H9 (cell line): ENCODE measurements at regions not wholly inside any gene's neighbourhood (a gene's known extent, or its start where the extent isn't known, plus 50 kb on each side); places are given as distances from the start of the nearest gene placed in this dataset.

ENCODE experiments used
- DNase-seq: peaks from one replicate; pipeline ENCODE4 v3.0.0-alpha.2; 2017
- H2AFZ ChIP-seq: one replicate; pipeline ENCODE4 v1.6.1; 2013; ENCODE audit warnings: mild to moderate bottlenecking, low read length, control low read depth, moderate library complexity
- H2AK5ac ChIP-seq: 2 replicates; pipeline ENCODE4 v1.6.1; 2013; ENCODE audit warnings: low read length, control low read depth, mixed read lengths; ENCODE audit not compliant: insufficient read length
- H2BK120ac ChIP-seq: one replicate; pipeline ENCODE4 v1.6.1; 2013; ENCODE audit warnings: low read depth, mild to moderate bottlenecking, low read length, control low read depth, inconsistent platforms; ENCODE audit not compliant: poor library complexity, severe bottlenecking
- H2BK12ac ChIP-seq: 2 replicates; pipeline ENCODE4 v1.6.1; 2013; ENCODE audit warnings: low read length, control low read depth, mixed read lengths, low read depth; ENCODE audit not compliant: insufficient read length
- H2BK15ac ChIP-seq: 2 replicates; pipeline ENCODE4 v1.6.1; 2013; ENCODE audit warnings: low read depth, low read length, control low read depth
- H2BK20ac ChIP-seq: one replicate; pipeline ENCODE4 v1.6.1; 2013; ENCODE audit warnings: low read depth, mild to moderate bottlenecking, low read length, control low read depth, inconsistent platforms; ENCODE audit not compliant: poor library complexity, severe bottlenecking
- H2BK5ac ChIP-seq: 2 replicates; pipeline ENCODE4 v1.6.1; 2013; ENCODE audit warnings: low read length, control low read depth, mixed read lengths; ENCODE audit not compliant: insufficient read length
- H3K14ac ChIP-seq: 2 replicates; pipeline ENCODE4 v1.6.1; 2013; ENCODE audit warnings: low read length, control low read depth; ENCODE audit not compliant: insufficient read depth
- H3K18ac ChIP-seq: 2 replicates; pipeline ENCODE4 v1.6.1; 2013; ENCODE audit warnings: low read depth, mild to moderate bottlenecking, mixed read lengths, low read length, control low read depth; ENCODE audit not compliant: insufficient read length
- H3K23ac ChIP-seq: 2 replicates; pipeline ENCODE4 v1.6.1; 2013; ENCODE audit warnings: low read length, control low read depth, mixed read lengths, low read depth; ENCODE audit not compliant: insufficient read length
- H3K23me2 ChIP-seq: 2 replicates; pipeline ENCODE4 v1.6.1; 2013; ENCODE audit warnings: low read depth, mild to moderate bottlenecking, mixed read lengths, low read length, control low read depth; ENCODE audit not compliant: insufficient read length, poor library complexity, severe bottlenecking
- H3K27ac ChIP-seq: 2 replicates; pipeline ENCODE4 v1.5.1; 2013; ENCODE audit warnings: low read length, control low read depth, mixed read lengths, low read depth; ENCODE audit not compliant: insufficient read length
- H3K27me3 ChIP-seq: 2 replicates; pipeline ENCODE4 v1.6.1; 2013; ENCODE audit warnings: low read length, control low read depth, inconsistent platforms; ENCODE audit not compliant: insufficient read depth
- H3K4ac ChIP-seq: 2 replicates; pipeline ENCODE4 v1.6.1; 2013; ENCODE audit warnings: low read depth, mild to moderate bottlenecking, control low read depth, inconsistent platforms, low read length, moderate library complexity
- H3K4me1 ChIP-seq: 2 replicates; pipeline ENCODE4 v1.6.1; 2013; ENCODE audit warnings: low read length, control low read depth, inconsistent platforms; ENCODE audit not compliant: insufficient read depth
- H3K4me2 ChIP-seq: 2 replicates; pipeline ENCODE4 v1.6.1; 2013; ENCODE audit warnings: low read length, control low read depth, mixed read lengths; ENCODE audit not compliant: insufficient read length, insufficient read depth
- H3K56ac ChIP-seq: 2 replicates; pipeline ENCODE4 v1.6.1; 2013; ENCODE audit warnings: low read depth, mild to moderate bottlenecking, mixed read lengths, low read length, control low read depth; ENCODE audit not compliant: insufficient read length
- H3K79me1 ChIP-seq: 2 replicates; pipeline ENCODE4 v1.6.1; 2013; ENCODE audit warnings: low read depth, mild to moderate bottlenecking, moderate library complexity, low read length, control low read depth, inconsistent platforms; ENCODE audit not compliant: insufficient read depth, poor library complexity, severe bottlenecking
- H3K79me2 ChIP-seq: 2 replicates; pipeline ENCODE4 v1.6.1; 2013; ENCODE audit warnings: low read length, control low read depth, inconsistent platforms; ENCODE audit not compliant: insufficient read depth
- H3K9ac ChIP-seq: 2 replicates; pipeline ENCODE4 v1.6.1; 2013; ENCODE audit warnings: low read length, control low read depth, mixed read lengths; ENCODE audit not compliant: insufficient read length; ENCODE audit errors: extremely low read depth
- H3K9me3 ChIP-seq: one replicate; pipeline ENCODE4 v1.6.1; 2013; ENCODE audit warnings: low read depth, low read length, inconsistent platforms; ENCODE audit not compliant: control insufficient read depth
- H3T11ph ChIP-seq: one replicate; pipeline ENCODE4 v1.6.1; 2013; ENCODE audit warnings: mild to moderate bottlenecking, low read length, control low read depth, inconsistent platforms
- H4K20me1 ChIP-seq: one replicate; pipeline ENCODE4 v1.6.1; 2013; ENCODE audit not compliant: control insufficient read depth, insufficient read length, insufficient read depth
- H4K5ac ChIP-seq: 2 replicates; pipeline ENCODE4 v1.6.1; 2013; ENCODE audit warnings: low read depth, mild to moderate bottlenecking, mixed read lengths, low read length, control low read depth; ENCODE audit not compliant: insufficient read length
- H4K8ac ChIP-seq: replicated peaks from 2 replicates; pipeline ENCODE4 v1.6.1; 2013; ENCODE audit warnings: low read length, control low read depth, mixed read lengths, low read depth; ENCODE audit not compliant: insufficient read length
- H4K91ac ChIP-seq: 2 replicates; pipeline ENCODE4 v1.6.1; 2013; ENCODE audit warnings: low read depth, mild to moderate bottlenecking, moderate library complexity, mixed read lengths, low read length, control low read depth; ENCODE audit not compliant: insufficient read length
- H3K27ac Mint-ChIP-seq, 3 experiments: 2 replicates in 2 of 3; 3 replicates in 1 of 3; pipeline ENCODE4 v1.8.0; 2020 to 2021; ENCODE audit warnings: mixed read lengths in 3 of 3, mild to moderate bottlenecking in 1 of 3, moderate library complexity in 1 of 3
- H3K27me3 Mint-ChIP-seq: 2 replicates; pipeline ENCODE4 v1.8.0; 2021; ENCODE audit warnings: low read depth, mild to moderate bottlenecking, moderate library complexity, mixed read lengths
- H3K36me3 Mint-ChIP-seq, 3 experiments: 2 replicates in 2 of 3; 3 replicates in 1 of 3; pipeline ENCODE4 v1.8.0; 2020 to 2021; ENCODE audit warnings: low read depth in 3 of 3, mixed read lengths in 3 of 3; ENCODE audit not compliant: insufficient read depth in 1 of 3
- H3K4me1 Mint-ChIP-seq, 2 experiments: 2 replicates each; pipeline ENCODE4 v1.8.0; 2020; ENCODE audit warnings: mixed read lengths in 2 of 2
- H3K4me3 Mint-ChIP-seq, 2 experiments: 2 replicates in 1 of 2; 3 replicates in 1 of 2; pipeline ENCODE4 v1.8.0; 2020 to 2021; ENCODE audit warnings: mild to moderate bottlenecking in 2 of 2, mixed read lengths in 2 of 2, moderate library complexity in 1 of 2
- H3K9me3 Mint-ChIP-seq, 2 experiments: 2 replicates in 1 of 2; 3 replicates in 1 of 2; pipeline ENCODE4 v1.8.0; 2020; ENCODE audit warnings: mild to moderate bottlenecking in 2 of 2, mixed read lengths in 2 of 2, moderate library complexity in 1 of 2
- WGBS: extraction: QIAGEN DNeasy Blood & Tissue Kit; methylation state at CpG from one replicate; pipeline ENCODE4 v1.1.7; 2013; ENCODE audit warnings: missing lambda C conversion rate, low lambda C conversion rate, mixed read lengths; ENCODE audit not compliant: insufficient read length; ENCODE audit errors: extremely low coverage; 5-methylcytosine and 5-hydroxymethylcytosine counted together
- TF ChIP-seq, protein P1 (sequence below): fragments of 200-600 bp; sonication (generic); conservative IDR thresholded peaks from 3 replicates; pipeline ENCODE4 v1.8.0; 2021; ENCODE audit warnings: antibody characterized with exemption, mild to moderate bottlenecking

DNA sequence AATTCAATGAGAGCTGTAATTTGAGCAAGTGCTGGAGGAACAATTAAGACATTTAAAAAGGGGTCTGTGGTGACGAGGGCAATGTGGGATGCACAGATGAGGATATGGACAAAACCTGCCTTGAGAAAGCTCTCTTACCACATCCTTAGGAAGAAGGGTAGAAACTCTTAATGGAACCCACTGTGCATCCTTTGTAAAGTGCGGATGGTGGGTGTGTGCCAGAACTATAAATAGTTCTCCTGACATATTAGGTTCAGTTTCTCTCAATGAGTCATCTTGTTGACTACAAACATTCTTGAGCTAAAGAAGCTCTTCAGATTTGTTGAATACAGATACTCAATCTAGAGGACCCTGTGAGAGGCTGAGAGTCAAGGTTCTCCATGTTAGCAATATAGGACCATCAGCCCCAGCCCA lies 106.1 kb upstream of the ANO4 start:
- Histone ChIP-seq H4K20me1 (no peaks in the 10 kb centered on the region), H2BK20ac (no peak overlapping the region), H2BK5ac (no peak overlapping the region), H3K18ac (no peak overlapping the region), H3K9me3 (peaks cover 9% of the 10 kb centered on the region), H3K4ac (no peak overlapping the region), H4K8ac (no peak overlapping the region), H3K23me2 (no peaks in the 10 kb centered on the region), H3K27me3 (no peaks in the 10 kb centered on the region), H2BK120ac (no peak overlapping the region), H3K4me1 (no peaks in the 10 kb centered on the region; the same call in 1 of the 2 replicates), H2AFZ (no peak overlapping the region), H3K4me2 (no peak overlapping the region), H3K9ac (no peak overlapping the region), H3T11ph (no peak overlapping the region), H3K56ac (no peak overlapping the region), H2AK5ac (no peak overlapping the region), H2BK15ac (no peak overlapping the region), H4K5ac (no peak overlapping the region), H3K79me2 (no peaks in the 10 kb centered on the region), H3K23ac (no peak overlapping the region), H3K79me1 (no peaks in the 10 kb centered on the region), H2BK12ac (no peak overlapping the region), H3K27ac (no peak overlapping the region), H3K14ac (no peak overlapping the region), H4K91ac (no peak overlapping the region)
- Mint-ChIP-seq H3K36me3 (peaks cover 11 to 31% (median 16%) of the 10 kb centered on the region in 3 experiments), H3K9me3 (peaks cover 29 to 35% of the 10 kb centered on the region in 2 experiments), H3K27ac (no peak overlapping the region), H3K27me3 (no peaks in the 10 kb centered on the region), H3K4me3 (no peak overlapping the region), H3K4me1 (0 out of 4 replicates have a peak, but pooled peaks cover 0 to 5% of the 10 kb centered on the region in 2 experiments)
- TF ChIP-seq, protein P1, sequence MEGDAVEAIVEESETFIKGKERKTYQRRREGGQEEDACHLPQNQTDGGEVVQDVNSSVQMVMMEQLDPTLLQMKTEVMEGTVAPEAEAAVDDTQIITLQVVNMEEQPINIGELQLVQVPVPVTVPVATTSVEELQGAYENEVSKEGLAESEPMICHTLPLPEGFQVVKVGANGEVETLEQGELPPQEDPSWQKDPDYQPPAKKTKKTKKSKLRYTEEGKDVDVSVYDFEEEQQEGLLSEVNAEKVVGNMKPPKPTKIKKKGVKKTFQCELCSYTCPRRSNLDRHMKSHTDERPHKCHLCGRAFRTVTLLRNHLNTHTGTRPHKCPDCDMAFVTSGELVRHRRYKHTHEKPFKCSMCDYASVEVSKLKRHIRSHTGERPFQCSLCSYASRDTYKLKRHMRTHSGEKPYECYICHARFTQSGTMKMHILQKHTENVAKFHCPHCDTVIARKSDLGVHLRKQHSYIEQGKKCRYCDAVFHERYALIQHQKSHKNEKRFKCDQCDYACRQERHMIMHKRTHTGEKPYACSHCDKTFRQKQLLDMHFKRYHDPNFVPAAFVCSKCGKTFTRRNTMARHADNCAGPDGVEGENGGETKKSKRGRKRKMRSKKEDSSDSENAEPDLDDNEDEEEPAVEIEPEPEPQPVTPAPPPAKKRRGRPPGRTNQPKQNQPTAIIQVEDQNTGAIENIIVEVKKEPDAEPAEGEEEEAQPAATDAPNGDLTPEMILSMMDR = no peak
- WGBS = no CpG with 5 or more reads among the region's 2 CpGs
- DNase-seq = no peak
